GM12878 (cell line): ENCODE measurements at regions not wholly inside any gene's neighbourhood (a gene's known extent, or its start where the extent isn't known, plus 50 kb on each side); places are given as distances from the start of the nearest gene placed in this dataset.

Experiments used
- ATAC-seq: fragments of 200-7000 bp; cut with Tn5 transposase; 3 replicates; pipeline ENCODE4 v1.9.1; 2020; ENCODE audit warnings: mild to moderate bottlenecking, moderate library complexity
- BruUV-seq: library from RNA; stranded (reverse); fragments of 400-500 nt; replicated peaks from 2 replicates; lab custom pipeline; 2021; lab: Mats Ljungman, UMichigan
- CTCF ChIA-PET: fragments of 300-600 bp; sonication (Branson Sonifier 250); formaldehyde crosslinking; extraction: SDS; loops from one replicate; lab custom pipeline; 2021; ENCODE audit warnings: inconsistent platforms; lab: Yijun Ruan, JAX
- POLR2A ChIA-PET: fragments of 350-600 bp; formaldehyde crosslinking; extraction: SDS; loops from one replicate; lab custom pipeline; 2021; ENCODE audit warnings: inconsistent platforms; lab: Charles Lee
- RAD21 ChIA-PET: fragments of 300-600 bp; sonication (Branson Sonifier 250); formaldehyde crosslinking; loops from one replicate; lab custom pipeline; 2023; ENCODE audit warnings: antibody characterized with exemption; ENCODE audit not compliant: unreplicated experiment; lab: Charles Lee
- SMC1A ChIA-PET: fragments of 300-600 bp; sonication (Branson Sonifier 250); formaldehyde crosslinking; loops from one replicate; lab custom pipeline; 2023; ENCODE audit not compliant: unreplicated experiment, uncharacterized antibody; lab: Charles Lee
- DNase-seq: peaks from one replicate; pipeline ENCODE4 v3.0.0-alpha.2; 2011; ENCODE audit warnings: low read depth, low spot score
- FAIRE-seq: peaks from 3 replicates; lab custom pipeline; 2011; peaks lifted over from hg19 to GRCh38; lab: Jason Lieb, UNC
- H2AFZ ChIP-seq: 2 replicates; pipeline ENCODE4 v1.6.0; 2011; ENCODE audit warnings: low read depth, low read length, control low read depth; ENCODE audit not compliant: control insufficient read depth
- H3K27ac ChIP-seq: 2 replicates; pipeline ENCODE4 v1.5.1; 2011; ENCODE audit warnings: control low read depth; ENCODE audit not compliant: control insufficient read depth, insufficient read depth
- H3K27me3 ChIP-seq, 2 experiments: replicated peaks in 1 of 2; 2 replicates each; pipeline versions ENCODE4 v1.6.0 to v1.6.1; 2011; ENCODE audit warnings: low read length in 1 of 2; ENCODE audit not compliant: control insufficient read depth in 2 of 2, insufficient read depth in 2 of 2
- H3K36me3 ChIP-seq, 2 experiments: 2 replicates each; pipeline ENCODE4 v1.5.1; 2011; ENCODE audit warnings: low read length in 1 of 2; ENCODE audit not compliant: control insufficient read depth in 2 of 2, insufficient read depth in 2 of 2
- H3K4me1 ChIP-seq: 2 replicates; pipeline ENCODE4 v1.6.1; 2011; ENCODE audit warnings: mild to moderate bottlenecking, low read length, moderate library complexity, mixed read lengths; ENCODE audit not compliant: control insufficient read depth, insufficient read depth
- H3K4me2 ChIP-seq: 2 replicates; pipeline ENCODE4 v1.6.0; 2011; ENCODE audit warnings: control low read depth; ENCODE audit not compliant: control insufficient read depth, insufficient read depth
- H3K4me3 ChIP-seq: fragments of 200-600 bp; sonication (generic); 2 replicates; pipeline ENCODE4 v1.5.1; 2016
- H3K79me2 ChIP-seq: 2 replicates; pipeline ENCODE4 v1.6.0; 2011; ENCODE audit warnings: low read length; ENCODE audit not compliant: control insufficient read depth, insufficient read depth
- H3K9ac ChIP-seq: 2 replicates; pipeline ENCODE4 v1.8.0; 2011; ENCODE audit warnings: low read length, control low read depth, mixed read lengths; ENCODE audit not compliant: control insufficient read depth, insufficient read depth
- H3K9me3 ChIP-seq: replicated peaks from 3 replicates; pipeline ENCODE4 v1.5.1; 2011; ENCODE audit warnings: mild to moderate bottlenecking, low read length; ENCODE audit not compliant: control insufficient read depth, insufficient read depth
- H4K20me1 ChIP-seq: 2 replicates; pipeline ENCODE4 v1.6.0; 2011; ENCODE audit not compliant: control insufficient read depth, insufficient read depth
- ATF7 ChIP-seq: fragments of 450-650 bp; IDR thresholded peaks from 2 replicates; pipeline ENCODE4 v1.6.1; 2016; ENCODE audit warnings: low read depth, mild to moderate bottlenecking
- BHLHE40 ChIP-seq, 2 experiments: fragments of 450-650 bp in 1 of 2; IDR thresholded peaks; 2 replicates each; pipeline ENCODE4 v1.6.1; 2011 to 2017; ENCODE audit warnings: low read depth in 2 of 2, borderline replicate concordance in 1 of 2, improper control_type of control experiment in 1 of 2, low read length in 1 of 2, mild to moderate bottlenecking in 1 of 2
- FOXK2 ChIP-seq: fragments of 450-650 bp; IDR thresholded peaks from 2 replicates; pipeline ENCODE4 v1.6.1; 2017; ENCODE audit warnings: mild to moderate bottlenecking, moderate library complexity
- NFYA ChIP-seq: IDR thresholded peaks from 2 replicates; pipeline ENCODE4 v1.6.1; 2011; ENCODE audit warnings: low read depth, mild to moderate bottlenecking, low read length, improper control_type of control experiment, borderline replicate concordance
- RAD21 ChIP-seq: IDR thresholded peaks from 2 replicates; pipeline ENCODE4 v1.6.1; 2011; ENCODE audit warnings: mild to moderate bottlenecking, low read depth, low read length, moderate library complexity; ENCODE audit not compliant: insufficient read depth
- WGBS: methylation state at CpG from one replicate; pipeline ENCODE4 v1.1.6; 2016; ENCODE audit warnings: low lambda C conversion rate; ENCODE audit not compliant: insufficient replicate concordance, insufficient coverage; ENCODE audit errors: missing lambda C conversion rate; 5-methylcytosine and 5-hydroxymethylcytosine counted together
- in situ Hi-C: fragments of 300-500 bp; cut with MboI; formaldehyde crosslinking; loops from 9 replicates; pipeline ENCODE4 v1.14.3; 2018; ENCODE audit warnings: mixed read lengths
- intact Hi-C: fragments of 100-400 bp; cut with micrococcal nuclease; formaldehyde crosslinking; loops from one replicate; pipeline ENCODE4 v1.14.2; 2022; ENCODE audit not compliant: unreplicated experiment
- TF ChIP-seq, protein P1 (sequence below): fragments of 450-650 bp; conservative IDR thresholded peaks from 2 replicates; pipeline ENCODE4 v1.6.1; 2017; ENCODE audit warnings: mild to moderate bottlenecking, moderate library complexity
- TF ChIP-seq, protein P2 (sequence below), 3 experiments: IDR thresholded peaks in 2 of 3; conservative IDR thresholded peaks in 1 of 3; 2 replicates each; pipeline ENCODE4 v1.5.1; 2011; ENCODE audit warnings: low read depth in 3 of 3, low read length in 3 of 3, mild to moderate bottlenecking in 3 of 3, control low read depth in 2 of 3, moderate library complexity in 2 of 3, inconsistent platforms in 1 of 3, mixed read lengths in 1 of 3; ENCODE audit not compliant: control insufficient read depth in 2 of 3, insufficient read depth in 1 of 3; ENCODE audit errors: extremely low read depth in 1 of 3

DNA sequence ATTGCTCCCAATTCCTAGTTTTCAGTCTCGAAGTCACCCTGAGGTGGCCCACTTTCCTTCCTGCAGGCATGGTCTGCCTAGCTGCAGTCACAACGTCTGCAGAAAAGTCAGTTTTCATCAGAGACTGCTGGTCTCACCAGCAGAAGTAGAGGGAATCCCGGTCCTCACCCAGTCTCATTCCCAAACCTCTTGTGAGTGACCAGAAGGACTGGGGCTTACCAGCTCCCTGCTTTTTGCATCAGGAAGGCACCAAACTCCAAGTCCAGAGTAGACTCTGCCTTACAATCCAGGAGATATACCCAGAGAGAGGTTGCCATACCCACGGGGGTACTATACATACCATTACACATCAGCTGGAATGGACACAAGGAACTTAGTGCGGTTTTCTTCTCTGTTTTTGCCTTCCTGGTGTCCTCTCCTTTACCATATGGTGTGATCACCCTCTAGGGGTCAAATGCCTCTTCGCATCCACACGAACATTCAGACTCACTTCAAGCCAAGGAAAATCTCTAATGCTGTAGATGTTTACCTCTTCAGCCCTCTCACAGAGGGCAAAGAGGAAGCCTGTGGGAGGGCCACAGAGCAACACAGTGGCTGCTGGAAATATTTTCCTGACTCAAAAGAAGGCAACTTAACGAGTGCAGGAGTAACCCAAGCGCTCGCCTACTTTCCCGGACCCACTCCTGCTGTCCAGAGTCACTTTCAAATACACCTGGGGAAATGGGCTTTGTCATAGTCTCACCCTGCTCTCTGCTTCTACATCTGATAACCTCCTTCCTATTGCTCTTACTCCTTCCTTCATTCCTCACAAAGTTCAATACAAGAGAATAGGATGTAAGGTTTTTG is 220.9 kb downstream of the C7orf25 start:
- BruUV-seq = no TSS peak
- Histone ChIP-seq H2AFZ (no peak overlapping the region), H3K9ac (no peak overlapping the region), H3K36me3 (no peaks in the 10 kb centered on the region), H3K27me3 (no peaks in the 10 kb centered on the region), H4K20me1 (no peaks in the 10 kb centered on the region), H3K79me2 (no peaks in the 10 kb centered on the region), H3K9me3 (no peaks in the 10 kb centered on the region), H3K4me1 (no peaks in the 10 kb centered on the region), H3K4me3 (no peak overlapping the region), H3K4me2 (no peak overlapping the region), H3K27ac (no peak overlapping the region)
- no peak for DNase-seq
- ChIA-PET CTCF (interaction anchor here (1.0 to 1.7 kb wide), 3 partner anchors 9 to 750 kb away, joined by 3 to 6 read pairs (median 6); no protein-coding TSS in a partner anchor), SMC1A (no interaction called here), POLR2A (no interaction called here), RAD21 (interaction anchor here (1.2 kb wide), 1 partner anchor 748 kb away, joined by 3 read pairs; no protein-coding TSS in a partner anchor)
- in situ Hi-C loops (no loop called here), intact Hi-C loops (loop anchor here (2.0 kb wide), 1 partner anchor 712 kb away; no protein-coding TSS in a partner anchor)
- 23% methylated on average over 11 of the region's 11 CpGs for WGBS
- FAIRE-seq = no peak
- ATAC-seq = peak; percentile 39; the same call in 1 of the 3 replicates
- TF ChIP-seq FOXK2 = no peak
- TF ChIP-seq BHLHE40 (IDR thresholded peaks at IDR 0.05; ENCODE audit: borderline replicate concordance in 1 of 2, low read depth in 2 of 2, low read length in 1 of 2) = no peak
- peak; percentile 46 for TF ChIP-seq RAD21
- TF ChIP-seq, protein P1, sequence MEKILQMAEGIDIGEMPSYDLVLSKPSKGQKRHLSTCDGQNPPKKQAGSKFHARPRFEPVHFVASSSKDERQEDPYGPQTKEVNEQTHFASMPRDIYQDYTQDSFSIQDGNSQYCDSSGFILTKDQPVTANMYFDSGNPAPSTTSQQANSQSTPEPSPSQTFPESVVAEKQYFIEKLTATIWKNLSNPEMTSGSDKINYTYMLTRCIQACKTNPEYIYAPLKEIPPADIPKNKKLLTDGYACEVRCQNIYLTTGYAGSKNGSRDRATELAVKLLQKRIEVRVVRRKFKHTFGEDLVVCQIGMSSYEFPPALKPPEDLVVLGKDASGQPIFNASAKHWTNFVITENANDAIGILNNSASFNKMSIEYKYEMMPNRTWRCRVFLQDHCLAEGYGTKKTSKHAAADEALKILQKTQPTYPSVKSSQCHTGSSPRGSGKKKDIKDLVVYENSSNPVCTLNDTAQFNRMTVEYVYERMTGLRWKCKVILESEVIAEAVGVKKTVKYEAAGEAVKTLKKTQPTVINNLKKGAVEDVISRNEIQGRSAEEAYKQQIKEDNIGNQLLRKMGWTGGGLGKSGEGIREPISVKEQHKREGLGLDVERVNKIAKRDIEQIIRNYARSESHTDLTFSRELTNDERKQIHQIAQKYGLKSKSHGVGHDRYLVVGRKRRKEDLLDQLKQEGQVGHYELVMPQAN = no peak
- TF ChIP-seq ATF7 = no peak
- TF ChIP-seq, protein P2, sequence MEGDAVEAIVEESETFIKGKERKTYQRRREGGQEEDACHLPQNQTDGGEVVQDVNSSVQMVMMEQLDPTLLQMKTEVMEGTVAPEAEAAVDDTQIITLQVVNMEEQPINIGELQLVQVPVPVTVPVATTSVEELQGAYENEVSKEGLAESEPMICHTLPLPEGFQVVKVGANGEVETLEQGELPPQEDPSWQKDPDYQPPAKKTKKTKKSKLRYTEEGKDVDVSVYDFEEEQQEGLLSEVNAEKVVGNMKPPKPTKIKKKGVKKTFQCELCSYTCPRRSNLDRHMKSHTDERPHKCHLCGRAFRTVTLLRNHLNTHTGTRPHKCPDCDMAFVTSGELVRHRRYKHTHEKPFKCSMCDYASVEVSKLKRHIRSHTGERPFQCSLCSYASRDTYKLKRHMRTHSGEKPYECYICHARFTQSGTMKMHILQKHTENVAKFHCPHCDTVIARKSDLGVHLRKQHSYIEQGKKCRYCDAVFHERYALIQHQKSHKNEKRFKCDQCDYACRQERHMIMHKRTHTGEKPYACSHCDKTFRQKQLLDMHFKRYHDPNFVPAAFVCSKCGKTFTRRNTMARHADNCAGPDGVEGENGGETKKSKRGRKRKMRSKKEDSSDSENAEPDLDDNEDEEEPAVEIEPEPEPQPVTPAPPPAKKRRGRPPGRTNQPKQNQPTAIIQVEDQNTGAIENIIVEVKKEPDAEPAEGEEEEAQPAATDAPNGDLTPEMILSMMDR (IDR thresholded peaks at IDR 0.05 in 2 of 3, conservative IDR thresholded peaks at IDR 0.05 in 1 of 3; ENCODE audit: control insufficient read depth in 2 of 3, extremely low read depth in 1 of 3, insufficient read depth in 1 of 3, low read depth in 3 of 3, low read length in 3 of 3) = peak in 2 of 3 experiments; percentile 24 to 28; a peak in 3 of 6 replicates
- TF ChIP-seq NFYA = no peak
